GM21381 (cell line): ENCODE measurements at regions not wholly inside any gene's neighbourhood (a gene's known extent, or its start where the extent isn't known, plus 50 kb on each side); places are given as distances from the start of the nearest gene placed in this dataset.

ENCODE experiments used
- ATAC-seq: cut with Tn5 transposase; IDR thresholded peaks from one replicate; pipeline ENCODE4 v1.9.1; 2021; ENCODE audit warnings: mild to moderate bottlenecking, moderate library complexity; ENCODE audit not compliant: unreplicated experiment

DNA sequence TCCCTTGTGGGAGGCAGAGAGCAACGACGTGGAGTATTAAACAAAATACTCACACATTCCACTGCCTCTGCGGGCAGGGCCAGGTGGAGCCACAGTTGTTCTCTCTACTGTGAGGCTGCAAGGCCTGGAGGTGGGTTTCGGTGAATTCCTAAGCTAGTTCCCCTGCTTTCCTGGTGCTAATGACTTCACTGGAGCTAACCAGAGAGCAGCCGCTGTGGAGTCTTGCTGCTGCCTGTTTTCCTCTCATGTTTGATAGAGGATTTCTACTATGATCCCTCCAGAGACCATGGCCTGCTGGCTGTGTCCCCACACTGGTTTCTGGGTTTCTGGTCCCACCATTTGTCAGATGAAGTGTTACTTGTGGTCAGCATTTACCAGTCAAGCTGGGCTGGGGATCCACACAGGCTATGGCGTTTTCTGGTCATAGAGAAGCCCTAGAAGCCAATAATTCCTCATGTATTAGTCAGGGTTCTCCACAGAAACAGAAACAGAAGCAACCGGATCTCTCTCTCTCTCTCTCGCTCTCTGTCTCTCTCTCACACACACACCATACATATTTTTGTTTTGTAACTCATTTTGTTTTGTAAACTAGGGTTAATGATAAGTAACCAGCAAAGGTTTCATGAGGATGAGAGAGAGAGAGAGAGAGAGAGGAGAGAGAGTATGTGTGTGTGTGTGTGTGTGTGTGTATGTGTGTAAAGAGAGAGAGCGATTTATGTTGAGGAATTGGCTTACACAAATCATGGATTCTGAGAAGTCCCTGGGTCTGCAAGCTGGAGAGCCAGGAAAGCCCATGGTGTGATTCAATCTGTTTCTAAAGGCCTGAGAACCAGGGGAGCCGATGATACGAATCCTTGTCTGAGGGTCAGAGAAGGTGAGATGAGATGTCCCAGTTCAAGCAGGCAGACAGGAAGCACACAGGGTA is 403.0 kb downstream of the GADD45G start:
- no peak for ATAC-seq

DNA sequence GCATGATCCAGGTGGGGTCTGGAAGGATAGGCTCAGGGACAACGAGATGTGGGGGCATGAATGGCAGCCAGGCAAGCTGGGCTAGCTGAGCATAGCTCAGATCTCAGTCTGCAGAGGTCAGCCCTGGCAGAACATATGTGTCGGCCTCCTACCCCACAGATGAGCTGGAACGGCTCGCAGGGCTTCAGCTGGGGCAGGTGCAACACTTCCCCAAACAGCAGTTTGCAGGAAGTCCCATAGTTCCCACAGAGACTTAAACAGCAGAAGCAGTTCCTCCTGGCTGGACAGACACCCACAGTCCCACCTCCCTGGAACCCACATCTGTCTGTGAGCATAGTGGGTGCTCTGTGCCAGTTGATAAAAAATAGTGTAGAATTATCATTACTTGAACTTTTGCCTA is 404.6 kb downstream of the GADD45G start:
- ATAC-seq = no peak

DNA sequence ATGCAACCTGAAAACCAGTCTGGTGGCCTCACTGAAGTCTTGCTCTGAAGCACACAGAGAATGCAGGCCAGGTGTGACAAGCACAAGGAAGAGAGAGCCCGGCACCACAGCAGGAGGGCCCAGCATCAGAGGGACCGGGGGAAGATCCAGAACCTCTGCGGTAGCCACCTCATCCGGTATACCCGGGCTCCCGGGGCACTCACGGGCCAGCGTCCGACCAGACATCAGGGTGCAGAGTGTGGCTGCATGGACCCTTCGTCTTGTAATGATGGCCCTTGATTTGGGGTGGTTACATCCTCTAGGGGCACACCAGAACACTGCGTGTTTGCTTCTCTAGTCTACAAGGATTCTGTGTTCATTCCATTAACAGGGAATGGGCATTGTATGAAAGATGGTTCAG is 406.0 kb downstream of the GADD45G start:
- no peak for ATAC-seq

DNA sequence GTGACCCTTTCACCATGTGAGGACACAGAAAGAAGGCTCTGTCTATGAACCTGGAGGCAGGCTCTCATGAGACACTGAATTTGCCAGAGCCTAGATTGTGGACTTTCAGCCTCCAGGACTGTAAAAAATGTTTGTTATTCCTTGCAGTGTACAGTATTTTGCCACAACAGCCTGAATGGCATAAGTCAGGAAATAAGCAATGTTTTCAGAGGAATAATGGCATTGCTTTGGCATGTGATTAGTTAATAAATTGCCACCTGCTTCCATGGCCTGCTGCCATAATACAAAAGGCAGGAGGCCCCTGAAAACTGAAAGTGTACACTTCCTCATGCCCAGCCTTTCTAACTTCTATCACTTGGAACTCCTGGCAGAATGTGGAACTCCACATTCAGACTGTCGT is 408.1 kb downstream of the GADD45G start:
- ATAC-seq = no peak

DNA sequence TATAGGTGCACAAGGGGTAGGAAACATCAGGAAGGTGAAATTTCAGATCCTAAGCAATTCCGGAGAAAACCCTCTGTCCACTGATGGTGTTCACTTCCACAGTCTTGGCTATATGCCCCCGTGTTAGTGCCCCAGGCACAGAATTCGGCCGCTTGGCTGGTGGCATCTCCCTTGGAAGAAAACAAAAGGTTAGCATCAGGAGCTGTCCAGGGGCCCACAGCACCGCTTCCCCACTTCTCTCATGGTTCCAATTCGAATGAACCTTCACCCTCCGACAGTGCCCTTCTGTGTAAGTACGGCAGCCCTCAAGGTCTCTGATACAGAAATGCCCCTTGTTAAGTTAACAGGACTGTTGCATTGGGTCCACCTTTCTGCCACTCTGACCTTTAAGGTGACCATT is 409.0 kb downstream of the GADD45G start:
- no peak for ATAC-seq

DNA sequence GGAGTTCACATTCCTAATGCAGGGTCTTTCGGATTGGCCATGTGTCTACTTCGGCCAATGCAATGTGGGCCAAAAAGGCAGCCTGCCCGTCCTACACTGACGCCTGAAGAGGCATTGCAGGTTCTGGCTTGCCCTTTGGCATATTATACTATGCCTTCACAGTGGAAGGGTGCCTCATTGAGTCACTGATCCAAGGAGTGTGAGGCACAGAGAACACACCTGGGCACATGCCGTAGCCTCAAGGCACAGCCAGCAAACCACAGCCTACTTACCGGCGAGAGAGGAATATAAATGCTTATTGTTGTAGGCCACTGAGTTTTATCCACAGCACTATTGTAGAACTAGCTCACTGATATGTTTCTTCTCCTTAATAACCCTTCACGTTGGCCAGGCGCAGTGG is 409.6 kb downstream of the GADD45G start:
- ATAC-seq = no peak

DNA sequence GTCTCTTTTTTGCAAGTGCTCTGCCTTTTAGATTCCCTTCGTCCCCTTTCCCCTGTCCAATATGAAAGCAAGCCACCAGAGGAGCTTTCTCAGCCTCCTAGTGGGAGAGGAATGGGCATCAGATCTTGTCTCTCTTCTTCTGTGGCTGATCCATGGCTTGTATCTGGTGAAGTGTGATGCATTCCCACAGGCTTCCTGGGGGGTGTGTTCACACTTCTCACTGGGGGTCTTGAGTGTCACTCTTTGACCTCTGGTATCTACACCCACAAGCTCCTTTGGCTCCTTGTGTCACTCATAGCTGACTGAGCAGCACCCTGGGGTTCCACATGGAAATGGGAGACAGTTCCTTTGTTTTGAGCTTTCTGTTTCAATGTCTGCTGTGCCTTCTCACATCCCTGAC is 411.5 kb downstream of the GADD45G start:
- ATAC-seq = no peak

DNA sequence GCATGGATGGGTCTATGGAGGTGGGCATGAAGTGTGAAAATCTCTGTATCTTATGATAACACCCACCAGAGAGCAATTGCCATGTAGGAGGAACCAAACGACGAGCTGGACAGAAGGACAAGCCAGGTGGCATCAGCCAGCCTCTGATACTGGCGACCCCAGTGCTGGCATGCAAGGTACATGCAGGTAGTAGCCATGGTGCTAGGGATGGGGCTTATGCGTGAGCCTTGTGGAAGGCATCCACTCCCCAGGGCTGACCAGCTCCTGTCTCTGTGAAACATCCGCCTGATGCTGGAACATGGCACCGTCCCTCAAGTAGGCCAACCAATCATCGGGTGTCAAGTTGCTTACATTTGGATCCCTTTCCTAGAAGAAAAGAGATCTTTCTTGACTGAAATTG is 412.9 kb downstream of the GADD45G start:
- no peak for ATAC-seq

DNA sequence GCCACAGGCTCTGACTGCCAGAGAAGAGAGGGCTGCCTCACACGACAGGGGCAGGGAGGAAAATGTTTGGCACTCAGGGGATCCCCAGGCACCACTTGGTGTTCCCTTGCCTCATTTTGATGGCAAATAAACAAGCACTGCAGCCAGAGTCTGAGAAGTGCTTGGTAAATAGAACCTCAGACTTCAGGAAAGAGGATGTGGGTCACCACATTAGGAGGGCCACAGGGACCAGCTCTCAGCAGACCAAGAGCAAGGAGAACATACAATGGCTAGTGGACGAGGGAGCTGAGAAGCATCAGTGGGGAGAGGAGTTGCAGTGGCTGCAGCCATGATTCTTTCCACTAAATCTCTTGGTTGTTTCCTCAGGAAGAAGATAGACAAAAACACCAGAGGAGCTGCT is 413.9 kb downstream of the GADD45G start:
- ATAC-seq = no peak

DNA sequence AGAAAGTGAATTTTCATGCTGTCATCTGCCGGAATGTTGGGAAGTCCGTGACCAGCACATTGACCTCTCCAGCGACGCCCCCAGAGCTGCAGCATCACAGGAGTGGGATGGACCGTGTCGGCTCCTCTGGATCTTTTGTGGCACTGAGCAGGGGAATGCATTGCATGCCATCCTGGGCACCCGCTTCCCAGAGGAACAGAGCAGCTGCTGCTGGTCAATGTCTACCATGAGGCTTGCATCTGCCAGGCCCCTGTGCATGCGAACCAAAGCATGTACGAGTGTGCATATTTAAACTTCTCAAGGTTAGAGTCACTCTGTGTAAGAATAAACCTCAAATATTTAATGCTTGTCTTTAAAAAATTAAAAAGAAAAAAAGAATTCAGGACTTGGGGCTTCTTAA is 414.8 kb downstream of the GADD45G start:
- no peak for ATAC-seq

DNA sequence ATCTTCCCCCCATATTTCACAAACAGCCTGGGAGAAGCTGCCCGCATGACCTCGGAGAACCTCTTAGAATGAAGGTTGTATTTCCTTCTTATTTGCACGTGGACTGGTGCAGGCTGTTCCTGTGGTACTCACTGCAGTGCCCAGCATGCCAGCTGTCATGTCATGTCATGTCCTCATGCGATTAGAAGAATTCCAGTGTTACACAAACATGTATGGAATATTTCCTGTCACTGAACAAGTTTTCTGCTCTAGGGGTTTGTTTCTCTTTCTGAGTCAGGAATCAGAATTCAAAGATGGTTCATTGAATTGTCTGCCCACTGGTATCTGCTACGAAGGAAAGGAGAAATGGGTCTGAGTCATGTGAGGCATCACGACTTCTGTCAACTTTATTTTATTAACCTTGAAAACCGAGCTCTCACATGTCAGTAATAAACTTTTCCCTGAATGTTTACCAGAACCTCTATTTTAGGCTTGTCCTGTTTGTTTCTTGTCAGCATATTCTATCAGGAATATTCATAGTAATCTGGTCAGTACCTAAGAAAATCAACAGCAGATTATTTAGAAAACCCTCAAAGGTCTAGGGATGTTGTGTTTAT is 415.6 kb downstream of the GADD45G start:
- ATAC-seq = no peak

DNA sequence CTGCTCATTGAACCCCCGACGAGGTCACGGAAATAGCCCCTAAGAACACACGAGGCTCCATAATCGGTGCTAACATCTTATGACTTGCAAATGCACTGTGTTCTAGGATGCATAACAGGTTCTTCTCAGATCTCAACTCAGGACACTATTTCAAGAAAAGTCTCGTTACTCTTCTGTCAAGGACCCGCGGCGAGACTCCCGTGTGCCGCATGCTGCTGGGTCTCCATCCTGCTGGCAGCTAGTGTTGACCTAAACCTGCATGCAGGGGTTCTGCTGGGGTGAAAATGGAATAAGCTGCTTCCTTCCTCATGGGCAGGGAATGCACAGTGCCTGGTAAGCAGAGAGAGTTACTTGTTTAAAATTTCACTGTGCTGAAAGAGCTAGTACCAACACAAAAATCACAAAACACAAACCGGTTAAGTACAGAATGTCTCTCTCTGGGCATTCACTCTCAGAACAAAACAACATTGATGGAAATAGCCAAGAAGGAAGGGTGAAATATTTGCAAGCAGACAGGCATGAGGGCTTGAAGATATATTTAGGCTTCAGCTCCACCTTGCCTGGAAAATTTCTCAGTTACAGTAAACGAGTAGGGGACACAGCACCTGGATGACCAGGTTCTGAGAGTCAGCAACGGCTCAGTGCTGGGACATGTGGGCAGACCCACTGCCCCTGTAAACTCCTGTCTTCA is 416.5 kb downstream of the GADD45G start:
- no peak for ATAC-seq

DNA sequence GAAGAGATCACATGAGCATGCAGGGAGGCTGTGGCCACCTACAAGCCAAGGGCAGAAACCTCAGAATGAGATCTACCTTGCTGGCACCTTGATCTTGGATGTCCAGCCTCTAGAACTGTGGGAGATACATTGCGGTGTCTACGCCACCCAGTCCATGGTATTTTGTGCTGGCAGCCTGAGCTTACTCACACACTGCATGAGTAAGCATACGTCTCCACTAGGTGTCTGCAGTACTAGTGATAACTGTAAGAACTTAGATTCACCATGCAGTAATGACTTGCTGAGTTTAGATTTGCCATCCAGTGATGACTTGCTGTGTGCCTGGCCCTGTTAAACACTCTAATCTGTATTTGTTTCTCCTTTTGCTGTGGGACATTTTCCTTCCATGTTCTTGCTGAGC is 417.7 kb downstream of the GADD45G start:
- no peak for ATAC-seq

DNA sequence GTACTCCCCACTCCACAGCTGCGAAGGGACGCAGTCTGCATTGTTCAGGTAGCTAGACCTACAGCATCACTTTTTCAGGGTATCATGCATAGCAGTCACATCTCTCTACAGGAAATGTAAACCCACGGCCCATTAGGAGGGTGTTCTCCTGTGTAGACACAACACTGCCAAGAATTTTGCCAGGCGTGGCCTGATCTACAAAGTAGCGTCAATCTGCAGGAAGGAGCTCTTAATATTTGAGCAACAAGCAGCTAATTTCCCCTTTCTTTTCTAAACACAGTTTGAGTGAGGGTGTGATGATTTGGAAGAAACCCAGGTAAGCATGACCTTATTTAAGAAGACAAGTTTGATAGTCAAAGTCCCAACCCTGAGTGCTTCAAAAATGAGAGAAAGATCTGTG is 419.0 kb downstream of the GADD45G start:
- no peak for ATAC-seq

DNA sequence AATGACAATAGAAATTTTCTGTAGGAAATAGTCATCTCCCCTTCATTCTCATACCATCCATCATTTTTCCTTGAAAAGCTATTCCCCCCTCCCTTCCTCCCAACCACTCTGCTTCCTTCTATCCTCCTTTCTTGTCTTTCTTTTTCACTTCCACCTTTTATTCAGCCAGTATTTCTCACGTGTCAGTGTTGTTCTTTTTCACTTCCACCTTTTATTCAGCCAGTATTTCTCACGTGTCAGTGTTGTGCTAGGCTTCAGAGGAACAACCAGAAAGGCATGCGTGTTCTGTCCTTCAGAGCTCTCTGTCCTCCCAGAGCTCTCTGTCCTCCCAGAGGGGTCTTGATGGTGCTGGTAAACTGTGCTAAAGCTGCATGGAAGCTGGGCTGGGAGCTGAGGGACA is 419.6 kb downstream of the GADD45G start:
- ATAC-seq = no peak

DNA sequence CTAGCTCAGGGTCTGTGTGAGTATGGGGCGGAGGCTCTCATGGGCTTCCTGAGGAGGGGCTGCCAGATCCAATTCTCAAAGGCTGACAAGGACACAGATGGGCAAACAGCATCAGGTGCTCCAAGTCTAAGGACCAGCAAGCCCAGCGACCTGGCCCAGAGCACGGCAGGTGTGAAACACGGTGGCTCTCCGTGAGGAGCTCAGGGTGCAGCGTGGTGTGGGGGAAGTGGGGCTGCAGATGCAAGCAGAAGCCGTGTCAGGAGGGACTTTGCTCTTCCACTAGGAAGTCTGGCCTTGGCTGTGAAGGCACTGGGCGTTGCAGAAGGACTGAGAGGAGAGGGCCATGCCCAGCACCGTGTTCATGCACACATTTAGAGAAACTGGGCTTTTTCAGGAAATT is 420.0 kb downstream of the GADD45G start:
- no peak for ATAC-seq

DNA sequence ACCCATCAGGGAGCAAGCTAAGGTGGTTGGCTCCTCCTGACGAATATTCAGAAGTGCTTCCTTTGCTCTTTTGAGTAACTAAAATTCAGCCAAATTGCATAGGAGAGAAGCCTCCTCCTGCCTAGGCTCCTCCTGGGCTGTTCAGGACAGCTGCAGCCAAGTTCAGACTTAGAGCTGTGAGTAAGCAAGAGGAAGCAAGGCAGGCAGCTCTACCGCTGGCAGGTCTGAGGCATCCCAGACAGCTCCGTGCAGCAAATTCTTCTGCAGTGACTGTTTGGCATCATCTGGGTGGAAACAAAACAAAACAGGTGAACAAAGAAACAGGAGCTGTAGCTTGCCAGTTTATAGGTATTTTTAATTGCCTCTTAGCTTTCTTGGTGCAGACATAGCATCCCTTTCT is 421.0 kb downstream of the GADD45G start:
- no peak for ATAC-seq

DNA sequence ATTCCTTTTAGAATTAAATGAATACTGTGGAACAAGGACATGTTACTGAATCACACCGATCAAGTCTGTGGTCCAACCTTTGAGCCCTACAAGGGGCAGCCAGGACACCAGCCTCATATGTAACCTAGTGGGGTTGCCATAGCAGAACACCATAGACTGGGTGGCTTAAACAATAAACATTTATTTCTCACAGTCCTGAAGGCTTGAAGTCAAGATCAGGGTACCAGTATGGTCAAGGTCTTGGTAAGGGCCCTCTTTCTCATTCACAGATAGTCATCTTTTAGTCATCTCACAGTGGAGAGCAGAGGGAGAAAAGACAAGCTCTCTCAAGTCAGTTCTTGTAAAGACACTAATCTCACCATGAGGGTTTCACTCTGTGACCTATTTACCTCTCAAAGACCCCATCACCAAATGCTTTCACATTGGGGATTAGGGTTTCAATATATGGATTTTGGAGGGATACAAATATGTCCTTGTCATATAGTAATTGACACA is 422.5 kb downstream of the GADD45G start:
- no peak for ATAC-seq

DNA sequence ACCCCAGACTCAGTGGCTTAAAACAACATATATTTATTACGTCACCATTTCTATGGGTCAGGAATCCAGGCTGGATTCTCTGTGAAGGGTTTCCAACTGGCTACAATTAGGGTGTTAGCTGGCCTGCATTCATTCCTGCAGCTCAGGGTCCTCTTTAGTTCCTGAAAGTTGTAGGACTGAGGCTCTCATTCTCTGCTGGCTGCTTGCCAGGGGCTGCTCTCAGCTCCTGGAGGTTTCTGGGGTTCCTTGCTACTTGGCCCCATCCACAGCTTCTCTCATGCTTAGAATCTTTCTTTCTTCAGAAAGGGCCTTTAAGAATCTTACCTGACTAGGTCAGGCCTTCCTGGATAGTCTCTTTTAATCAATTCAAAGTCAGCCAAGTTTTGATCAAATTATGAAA is 424.6 kb downstream of the GADD45G start:
- no peak for ATAC-seq

DNA sequence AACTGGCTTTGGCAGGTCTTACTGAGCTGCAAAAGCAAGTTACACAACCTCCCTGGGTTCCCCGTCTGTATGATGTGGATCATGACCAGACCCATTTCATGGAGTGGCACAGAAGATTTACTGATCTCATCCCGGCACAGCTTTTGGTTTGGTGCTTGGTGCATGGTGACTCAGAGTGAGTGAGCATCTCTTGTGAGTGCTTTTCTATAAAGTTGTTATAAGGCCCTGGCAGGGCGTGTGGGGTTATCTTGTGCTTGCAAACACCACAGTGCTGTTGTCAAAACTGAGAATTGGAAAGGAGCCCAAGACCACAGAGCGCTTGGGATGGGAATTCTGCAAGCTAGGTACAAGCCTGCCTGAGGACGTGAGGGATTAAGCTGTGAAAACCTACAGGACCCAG is 425.2 kb downstream of the GADD45G start:
- no peak for ATAC-seq

DNA sequence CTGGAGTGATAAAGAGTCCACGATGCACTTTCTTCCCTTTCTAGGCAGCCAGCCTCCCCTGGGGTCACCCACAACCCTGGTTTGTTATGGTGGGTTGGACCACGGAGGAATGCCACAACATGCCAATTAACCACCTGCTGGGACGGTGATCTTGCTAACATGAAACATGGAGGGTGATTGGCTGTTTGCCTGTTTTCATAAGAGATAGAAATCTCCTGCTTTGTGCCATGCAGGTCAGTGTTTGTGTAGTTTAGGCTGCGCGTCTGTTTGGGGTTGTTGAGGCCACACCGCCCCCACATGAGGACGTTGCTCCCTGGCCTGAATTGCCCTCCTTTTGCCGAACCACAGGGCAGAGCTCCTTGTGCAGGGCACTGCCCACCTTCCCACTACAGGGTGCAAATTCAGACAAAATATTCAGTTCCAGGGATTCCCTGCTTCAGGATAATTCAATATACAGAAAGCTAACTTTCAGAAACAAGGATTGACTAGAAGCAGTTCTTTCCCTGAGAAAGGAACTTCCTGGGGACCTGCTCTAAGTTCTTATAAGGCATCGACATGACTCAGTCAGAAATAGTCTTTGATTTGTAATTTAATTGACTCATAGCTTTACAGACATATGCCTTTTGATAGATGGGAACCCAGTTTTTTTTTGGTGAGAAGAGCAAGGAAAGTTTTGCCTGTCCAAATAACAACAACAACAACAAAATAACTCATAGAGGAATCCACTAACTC is 427.6 kb downstream of the GADD45G start:
- no peak for ATAC-seq
